GM04504 (cell line): ENCODE measurements at regions not wholly inside any gene's neighbourhood (a gene's known extent, or its start where the extent isn't known, plus 50 kb on each side); places are given as distances from the start of the nearest gene placed in this dataset.

Source experiments
- DNase-seq: peaks from one replicate; pipeline ENCODE4 v3.0.0-alpha.2; 2012; ENCODE audit warnings: low read depth

- no peak for DNase-seq
These were observed 60.3 kb upstream of the RAB11FIP2 start for GRCh38 chr10:118107040-118107439.

- DNase-seq = no peak
These were observed 59.7 kb upstream of the RAB11FIP2 start for GRCh38 chr10:118106426-118106825.

GRCh38 chr10:118102121-118102520 is 55.4 kb upstream of the RAB11FIP2 start:
- DNase-seq = peak; percentile 48

GRCh38 chr10:118101501-118101900 is 54.8 kb upstream of the RAB11FIP2 start:
- peak; percentile 70 for DNase-seq
